Activated naive CD8-positive, alpha-beta T cell treated with anti-CD3 and anti-CD28 coated beads for 36 hours (primary cell): ENCODE measurements at regions not wholly inside any gene's neighbourhood (a gene's known extent, or its start where the extent isn't known, plus 50 kb on each side); places are given as distances from the start of the nearest gene placed in this dataset.
"Not testable (repeated sequence)": the region's sequence is repeated elsewhere in the genome, so short reads cannot be mapped to it uniquely, and the experiment has no call there.

Experiments used
- DNase-seq: peaks from one replicate; pipeline ENCODE4 v3.0.0; 2021
- H3K27ac Mint-ChIP-seq: one replicate; pipeline ENCODE4 v1.8.0; 2022; ENCODE audit warnings: mild to moderate bottlenecking, moderate library complexity, mixed read lengths
- H3K27me3 Mint-ChIP-seq: one replicate; pipeline ENCODE4 v1.8.0; 2022; ENCODE audit warnings: mild to moderate bottlenecking, mixed read lengths
- H3K36me3 Mint-ChIP-seq: one replicate; pipeline ENCODE4 v1.8.0; 2021; ENCODE audit warnings: mild to moderate bottlenecking, mixed read lengths
- H3K4me1 Mint-ChIP-seq: one replicate; pipeline ENCODE4 v1.8.0; 2021; ENCODE audit warnings: mixed read lengths
- H3K4me3 Mint-ChIP-seq: one replicate; pipeline ENCODE4 v1.8.0; 2022; ENCODE audit warnings: mild to moderate bottlenecking, moderate library complexity, mixed read lengths
- H3K9me3 Mint-ChIP-seq: one replicate; pipeline ENCODE4 v1.8.0; 2022; ENCODE audit warnings: mixed read lengths

- not testable (repeated sequence) for H3K36me3 Mint-ChIP-seq, H3K9me3 Mint-ChIP-seq, H3K4me3 Mint-ChIP-seq, H3K27ac Mint-ChIP-seq, DNase-seq, H3K27me3 Mint-ChIP-seq, H3K4me1 Mint-ChIP-seq
These were observed 158.9 kb downstream of the SUCLG1 start for GRCh38 chr2:84300001-84300695.

- no peaks in the 10 kb centered on the region for H3K9me3 Mint-ChIP-seq
- no peaks in the 10 kb centered on the region for H3K36me3 Mint-ChIP-seq
- H3K27ac Mint-ChIP-seq = no peak overlapping the region
- no peak for DNase-seq
- no peak overlapping the region for H3K4me3 Mint-ChIP-seq
- H3K27me3 Mint-ChIP-seq = peaks cover 12% of the 10 kb centered on the region
- no peaks in the 10 kb centered on the region for H3K4me1 Mint-ChIP-seq
These were observed 159.8 kb downstream of the SUCLG1 start for GRCh38 chr2:84299211-84299775.

- no peaks in the 10 kb centered on the region for H3K9me3 Mint-ChIP-seq
- no peaks in the 10 kb centered on the region for H3K4me1 Mint-ChIP-seq
- H3K4me3 Mint-ChIP-seq = no peak overlapping the region
- H3K27ac Mint-ChIP-seq = no peak overlapping the region
- peaks cover 17% of the 10 kb centered on the region for H3K27me3 Mint-ChIP-seq
- H3K36me3 Mint-ChIP-seq = no peaks in the 10 kb centered on the region
- DNase-seq = no peak
These were observed 161.9 kb downstream of the SUCLG1 start for GRCh38 chr2:84297155-84297554.

- Mint-ChIP-seq H3K27ac (no peak overlapping the region), H3K4me3 (no peak overlapping the region), H3K4me1 (no peaks in the 10 kb centered on the region), H3K27me3 (peaks cover 13% of the 10 kb centered on the region), H3K36me3 (no peaks in the 10 kb centered on the region), H3K9me3 (no peaks in the 10 kb centered on the region)
- no peak for DNase-seq
These were observed 165.2 kb downstream of the SUCLG1 start for GRCh38 chr2:84293791-84294380.

- Mint-ChIP-seq H3K27me3 (peaks cover 15% of the 10 kb centered on the region), H3K36me3 (no peaks in the 10 kb centered on the region), H3K27ac (no peak overlapping the region), H3K4me1 (no peaks in the 10 kb centered on the region), H3K4me3 (no peak overlapping the region), H3K9me3 (no peaks in the 10 kb centered on the region)
- no peak for DNase-seq
These were observed 166.5 kb downstream of the SUCLG1 start for GRCh38 chr2:84292545-84292944.

- DNase-seq = no peak
- H3K27me3 Mint-ChIP-seq = peaks cover 22% of the 10 kb centered on the region
- no peaks in the 10 kb centered on the region for H3K4me1 Mint-ChIP-seq
These were observed 168.5 kb downstream of the SUCLG1 start for GRCh38 chr2:84290537-84290936.

GRCh38 chr2:84288293-84288692 is 170.8 kb downstream of the SUCLG1 start:
- H3K9me3 Mint-ChIP-seq = no peaks in the 10 kb centered on the region
- H3K4me3 Mint-ChIP-seq = no peak overlapping the region
- no peak for DNase-seq
- H3K27me3 Mint-ChIP-seq = peaks cover 9% of the 10 kb centered on the region
- no peaks in the 10 kb centered on the region for H3K4me1 Mint-ChIP-seq
- no peak overlapping the region for H3K27ac Mint-ChIP-seq
- H3K36me3 Mint-ChIP-seq = no peaks in the 10 kb centered on the region

More at GRCh38 chr2:84290537-84290936, 168.5 kb downstream of the SUCLG1 start:
- H3K9me3 Mint-ChIP-seq = no peaks in the 10 kb centered on the region
- no peak overlapping the region for H3K4me3 Mint-ChIP-seq
- no peaks in the 10 kb centered on the region for H3K36me3 Mint-ChIP-seq
- H3K27ac Mint-ChIP-seq = no peak overlapping the region

- Mint-ChIP-seq H3K27ac (no peak overlapping the region), H3K27me3 (peaks cover 9% of the 10 kb centered on the region), H3K4me3 (no peak overlapping the region), H3K36me3 (no peaks in the 10 kb centered on the region), H3K4me1 (no peaks in the 10 kb centered on the region), H3K9me3 (no peaks in the 10 kb centered on the region)
- DNase-seq = no peak
These were observed 172.2 kb downstream of the SUCLG1 start for GRCh38 chr2:84286878-84287277.

- Mint-ChIP-seq H3K27me3 (peaks cover 9% of the 10 kb centered on the region), H3K36me3 (no peaks in the 10 kb centered on the region), H3K27ac (no peak overlapping the region), H3K4me1 (no peaks in the 10 kb centered on the region), H3K4me3 (no peak overlapping the region), H3K9me3 (no peaks in the 10 kb centered on the region)
- DNase-seq = no peak
These were observed 173.9 kb downstream of the SUCLG1 start for GRCh38 chr2:84285056-84285747.

GRCh38 chr2:84283506-84283905 is 175.6 kb downstream of the SUCLG1 start:
- Mint-ChIP-seq H3K36me3 (no peaks in the 10 kb centered on the region), H3K4me3 (no peak overlapping the region), H3K4me1 (no peaks in the 10 kb centered on the region), H3K27me3 (peaks cover 9% of the 10 kb centered on the region), H3K27ac (no peak overlapping the region), H3K9me3 (no peaks in the 10 kb centered on the region)
- DNase-seq = no peak

- Mint-ChIP-seq H3K36me3 (no peaks in the 10 kb centered on the region), H3K9me3 (no peaks in the 10 kb centered on the region), H3K27me3 (peaks cover 5% of the 10 kb centered on the region), H3K27ac (no peak overlapping the region), H3K4me1 (peaks cover 4% of the 10 kb centered on the region), H3K4me3 (no peak overlapping the region)
- no peak for DNase-seq
These were observed 177.6 kb downstream of the SUCLG1 start for GRCh38 chr2:84281510-84281909.

GRCh38 chr2:84280873-84281272 is 178.2 kb downstream of the SUCLG1 start:
- DNase-seq = no peak
- no peaks in the 10 kb centered on the region for H3K9me3 Mint-ChIP-seq
- peaks cover 2% of the 10 kb centered on the region for H3K27me3 Mint-ChIP-seq
- H3K4me1 Mint-ChIP-seq = peaks cover 6% of the 10 kb centered on the region
- H3K27ac Mint-ChIP-seq = no peak overlapping the region
- no peaks in the 10 kb centered on the region for H3K36me3 Mint-ChIP-seq
- H3K4me3 Mint-ChIP-seq = no peak overlapping the region

- Mint-ChIP-seq H3K4me1 (peaks cover 6% of the 10 kb centered on the region), H3K4me3 (no peak overlapping the region), H3K27me3 (peaks cover 7% of the 10 kb centered on the region), H3K36me3 (no peaks in the 10 kb centered on the region), H3K27ac (no peak overlapping the region), H3K9me3 (no peaks in the 10 kb centered on the region)
- no peak for DNase-seq
These were observed 180.7 kb downstream of the SUCLG1 start for GRCh38 chr2:84278386-84278785.

- Mint-ChIP-seq H3K4me1 (peaks cover 6% of the 10 kb centered on the region), H3K9me3 (no peaks in the 10 kb centered on the region), H3K27ac (no peak overlapping the region), H3K36me3 (no peaks in the 10 kb centered on the region), H3K27me3 (peaks cover 7% of the 10 kb centered on the region), H3K4me3 (no peak overlapping the region)
- DNase-seq = no peak
These were observed 182.4 kb downstream of the SUCLG1 start for GRCh38 chr2:84276590-84277255.

GRCh38 chr2:84273406-84273805 is 185.7 kb downstream of the SUCLG1 start:
- H3K36me3 Mint-ChIP-seq = no peaks in the 10 kb centered on the region
- no peak overlapping the region for H3K4me3 Mint-ChIP-seq
- no peak for DNase-seq
- peaks cover 7% of the 10 kb centered on the region for H3K27me3 Mint-ChIP-seq
- H3K4me1 Mint-ChIP-seq = peaks cover 6% of the 10 kb centered on the region
- no peak overlapping the region for H3K27ac Mint-ChIP-seq
- H3K9me3 Mint-ChIP-seq = no peaks in the 10 kb centered on the region
